ENCODE measurements at regions not wholly inside any gene's neighbourhood (a gene's known extent, or its start where the extent isn't known, plus 50 kb on each side); places are given as distances from the start of the nearest gene placed in this dataset.

- no peak for TF ChIP-seq EZH2 (IDR thresholded peaks at IDR 0.05; ENCODE audit: borderline replicate concordance, low read depth, low read length, severe bottlenecking)
- TF ChIP-seq CTCF (IDR thresholded peaks at IDR 0.05; ENCODE audit: borderline replicate concordance, extremely low read depth, low read length, poor library complexity, severe bottlenecking): no peak
Measured at GRCh38 chr14:85217412-85217811, 312.5 kb upstream of the FLRT2 start.

Measured in DND-41 (cell line).